GM12864 (cell line): ENCODE measurements at regions not wholly inside any gene's neighbourhood (a gene's known extent, or its start where the extent isn't known, plus 50 kb on each side); places are given as distances from the start of the nearest gene placed in this dataset.
"Not testable (repeated sequence)": the region's sequence is repeated elsewhere in the genome, so short reads cannot be mapped to it uniquely, and the experiment has no call there.

ENCODE experiments used
- DNase-seq: peaks from one replicate; pipeline ENCODE4 v3.0.0-alpha.2; 2011; ENCODE audit warnings: low read depth
- H3K4me3 ChIP-seq: 2 replicates; pipeline ENCODE4 v1.5.1; 2011; ENCODE audit warnings: mild to moderate bottlenecking, low read depth, low read length, control low read depth
- TF ChIP-seq, protein P1 (sequence below): IDR thresholded peaks from 2 replicates; pipeline ENCODE4 v1.5.1; 2011; ENCODE audit warnings: low read depth, mild to moderate bottlenecking, moderate library complexity, low read length, control low read depth, inconsistent platforms; ENCODE audit errors: missing control alignments

GRCh38 chr14:83171761-83172160 is 1638.1 kb upstream of the SEL1L start:
- no peak for DNase-seq
- TF ChIP-seq, protein P1, sequence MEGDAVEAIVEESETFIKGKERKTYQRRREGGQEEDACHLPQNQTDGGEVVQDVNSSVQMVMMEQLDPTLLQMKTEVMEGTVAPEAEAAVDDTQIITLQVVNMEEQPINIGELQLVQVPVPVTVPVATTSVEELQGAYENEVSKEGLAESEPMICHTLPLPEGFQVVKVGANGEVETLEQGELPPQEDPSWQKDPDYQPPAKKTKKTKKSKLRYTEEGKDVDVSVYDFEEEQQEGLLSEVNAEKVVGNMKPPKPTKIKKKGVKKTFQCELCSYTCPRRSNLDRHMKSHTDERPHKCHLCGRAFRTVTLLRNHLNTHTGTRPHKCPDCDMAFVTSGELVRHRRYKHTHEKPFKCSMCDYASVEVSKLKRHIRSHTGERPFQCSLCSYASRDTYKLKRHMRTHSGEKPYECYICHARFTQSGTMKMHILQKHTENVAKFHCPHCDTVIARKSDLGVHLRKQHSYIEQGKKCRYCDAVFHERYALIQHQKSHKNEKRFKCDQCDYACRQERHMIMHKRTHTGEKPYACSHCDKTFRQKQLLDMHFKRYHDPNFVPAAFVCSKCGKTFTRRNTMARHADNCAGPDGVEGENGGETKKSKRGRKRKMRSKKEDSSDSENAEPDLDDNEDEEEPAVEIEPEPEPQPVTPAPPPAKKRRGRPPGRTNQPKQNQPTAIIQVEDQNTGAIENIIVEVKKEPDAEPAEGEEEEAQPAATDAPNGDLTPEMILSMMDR: no peak
- H3K4me3 ChIP-seq: no peak overlapping the region

DNA sequence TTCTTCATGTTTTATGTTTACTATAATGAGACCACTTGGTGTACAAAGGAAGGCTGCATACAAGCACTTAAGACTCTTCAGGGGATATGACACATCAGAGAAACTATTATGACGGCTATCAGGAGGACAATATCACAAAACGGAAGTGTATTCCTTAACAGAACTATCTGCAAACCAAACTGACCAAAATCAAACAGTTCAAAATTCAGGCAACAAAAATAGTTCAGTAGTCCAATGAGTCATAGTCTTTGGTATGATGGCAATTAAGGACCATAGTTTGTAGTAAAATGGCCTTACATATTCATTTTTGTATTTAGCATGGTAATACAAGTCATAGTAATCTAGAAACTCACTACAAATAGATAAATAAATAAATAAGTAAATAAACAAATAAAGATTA is 1638.7 kb upstream of the SEL1L start:
- TF ChIP-seq, protein P1: no peak
- no peak for DNase-seq
- no peak overlapping the region for H3K4me3 ChIP-seq

DNA sequence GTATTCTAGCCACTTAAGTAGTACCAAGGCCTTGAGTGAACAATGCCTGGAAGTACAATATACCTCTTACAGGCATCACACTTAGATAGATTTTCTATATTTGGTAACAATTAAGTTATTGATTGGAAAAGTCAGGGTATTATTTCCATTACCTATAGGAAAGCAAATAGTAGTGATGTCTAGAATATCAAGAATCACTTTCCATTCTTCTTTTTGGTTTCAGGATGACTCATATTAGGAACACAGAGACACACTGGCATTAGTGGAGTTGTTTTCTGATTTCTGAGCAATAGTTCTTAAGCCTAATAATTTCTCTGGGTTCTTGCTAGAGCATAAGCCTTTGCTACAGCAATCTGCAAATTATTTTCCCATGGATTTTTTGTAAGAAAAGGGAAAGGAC is 1640.0 kb upstream of the SEL1L start:
- TF ChIP-seq, protein P1: no peak
- DNase-seq: no peak
- no peak overlapping the region for H3K4me3 ChIP-seq

DNA sequence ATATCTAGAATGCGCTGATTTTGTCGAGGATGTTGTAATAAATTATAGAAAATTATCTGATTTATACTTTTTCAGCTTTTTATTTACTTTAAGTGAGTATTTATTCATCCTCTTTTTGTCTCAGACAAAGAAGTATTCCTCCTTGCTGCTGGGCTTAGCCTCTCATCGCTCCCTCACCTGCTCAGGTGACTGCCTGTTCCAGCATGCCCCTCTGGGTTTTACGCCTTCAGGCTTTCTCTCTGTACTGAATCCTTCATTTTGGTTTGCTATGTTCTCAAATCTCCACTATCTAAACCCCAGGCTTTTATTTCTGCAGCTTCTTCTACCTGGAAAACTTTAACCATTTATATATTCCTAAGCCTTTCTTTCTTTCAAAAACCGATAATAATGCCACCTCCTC is 1650.9 kb upstream of the SEL1L start:
- TF ChIP-seq, protein P1: no peak

GRCh38 chr14:83188311-83188710 is 1654.7 kb upstream of the SEL1L start:
- not testable (repeated sequence) for DNase-seq, H3K4me3 ChIP-seq

More for the DNA sequence above, 1650.9 kb upstream of the SEL1L start:
- no peak overlapping the region for H3K4me3 ChIP-seq
- DNase-seq: no peak

- TF ChIP-seq, protein P1: no peak
- DNase-seq: no peak
- H3K4me3 ChIP-seq: no peak overlapping the region
Measured at GRCh38 chr14:83196236-83196635, 1662.6 kb upstream of the SEL1L start.

DNA sequence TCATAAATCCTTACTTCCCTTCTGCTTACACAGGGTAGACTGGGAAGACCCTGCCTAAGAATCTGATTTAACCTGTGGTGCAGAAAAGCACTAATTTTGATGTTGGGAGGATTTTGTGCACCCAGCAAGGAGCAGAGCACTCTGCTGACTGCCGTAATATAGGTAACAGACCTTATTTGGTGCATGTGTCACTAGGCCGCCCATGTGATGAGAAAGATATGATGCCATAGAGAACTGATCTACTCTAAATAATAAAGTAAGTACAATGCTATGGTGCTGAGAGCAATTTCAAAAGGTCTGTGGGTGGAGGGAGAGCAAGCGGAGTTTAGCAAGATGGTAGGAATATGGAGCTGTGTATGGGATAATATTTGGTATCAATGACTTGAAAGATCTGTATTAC is 1663.6 kb upstream of the SEL1L start:
- DNase-seq: no peak
- TF ChIP-seq, protein P1: no peak
- no peak overlapping the region for H3K4me3 ChIP-seq

DNA sequence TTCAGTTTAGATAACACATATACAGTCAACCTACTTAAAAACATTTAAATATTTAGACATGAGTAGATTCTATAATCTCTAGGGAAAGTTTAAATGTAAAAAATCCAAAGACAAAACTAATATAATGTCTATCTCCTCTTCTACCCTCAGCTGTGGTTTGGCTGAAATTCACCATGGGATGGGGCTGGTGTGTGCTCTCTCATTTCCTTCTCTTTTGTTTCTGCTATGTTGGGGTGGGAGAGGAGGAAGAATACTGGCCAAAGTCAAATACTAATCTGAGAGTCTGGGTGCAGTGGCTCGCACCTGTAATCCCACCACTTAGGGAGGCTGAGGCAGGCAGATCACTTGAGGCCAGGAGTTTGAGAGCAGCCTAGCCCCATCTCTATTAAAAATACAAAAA is 1673.9 kb upstream of the SEL1L start:
- TF ChIP-seq, protein P1: no peak
- no peak overlapping the region for H3K4me3 ChIP-seq
- DNase-seq: no peak
